ENCODE measurements at regions not wholly inside any gene's neighbourhood (a gene's known extent, or its start where the extent isn't known, plus 50 kb on each side); places are given as distances from the start of the nearest gene placed in this dataset.

GRCh38 chr16:64749346-64749745, 372.5 kb downstream of the CDH11 start:
- in situ Hi-C loops (cut with HindIII; ENCODE audit: low pct_unique_long_range_greater_than_20kb, low sequenced_read_pairs), result no loop called here
- H3K4me3 ChIP-seq (ENCODE audit: low read depth in 2 of 2, low read length in 2 of 2), result no peak overlapping the region
- ChIA-PET POLR2A (no interaction called here), CTCF (no interaction called here)
- ATAC-seq (no peak), DNase-seq (ENCODE audit: low read depth, low spot score) (no peak)
- H3K27me3 ChIP-seq (ENCODE audit: control insufficient read depth, insufficient read depth, low read length), result no peaks in the 10 kb centered on the region
- intact Hi-C loops (cut with micrococcal nuclease; ENCODE audit: unreplicated experiment), result no loop called here
- no peak overlapping the region for H3K27ac ChIP-seq (ENCODE audit: low read length)
- BruUV-seq (replicated peaks), result no TSS peak
- no peaks in the 10 kb centered on the region for H3K36me3 ChIP-seq (ENCODE audit: control insufficient read depth, insufficient read depth, low read length)
- no peaks in the 10 kb centered on the region for H3K9me3 ChIP-seq (ENCODE audit: control insufficient read depth, insufficient read depth, low read depth, low read length)
- TF ChIP-seq CTCF (IDR thresholded peaks at IDR 0.05) (no peak), REST (IDR thresholded peaks at IDR 0.05; ENCODE audit: insufficient read depth in 1 of 2, low read depth in 2 of 2, low read length in 1 of 2) (no peak), POLR2AphosphoS5 (IDR thresholded peaks at IDR 0.05; ENCODE audit: low read depth, low read length) (no peak), SIN3A (IDR thresholded peaks at IDR 0.05; ENCODE audit: borderline replicate concordance, insufficient read depth, low read depth, low read length) (no peak), TCF7L2 (IDR thresholded peaks at IDR 0.05; ENCODE audit: low read depth, low read length) (no peak)
- no peaks in the 10 kb centered on the region for H3K4me1 ChIP-seq (ENCODE audit: control insufficient read depth, insufficient read depth, low read length)

- ChIA-PET POLR2A (no interaction called here), CTCF (no interaction called here)
- Histone ChIP-seq H3K27ac (ENCODE audit: low read length) (no peak overlapping the region), H3K36me3 (ENCODE audit: control insufficient read depth, insufficient read depth, low read length) (no peaks in the 10 kb centered on the region), H3K4me1 (ENCODE audit: control insufficient read depth, insufficient read depth, low read length) (no peaks in the 10 kb centered on the region), H3K27me3 (ENCODE audit: control insufficient read depth, insufficient read depth, low read length) (no peaks in the 10 kb centered on the region), H3K9me3 (ENCODE audit: control insufficient read depth, insufficient read depth, low read depth, low read length) (no peaks in the 10 kb centered on the region), H3K4me3 (ENCODE audit: low read depth in 2 of 2, low read length in 2 of 2) (no peak overlapping the region)
- TF ChIP-seq SIN3A (IDR thresholded peaks at IDR 0.05; ENCODE audit: borderline replicate concordance, insufficient read depth, low read depth, low read length) (no peak), REST (IDR thresholded peaks at IDR 0.05; ENCODE audit: insufficient read depth in 1 of 2, low read depth in 2 of 2, low read length in 1 of 2) (no peak), POLR2AphosphoS5 (IDR thresholded peaks at IDR 0.05; ENCODE audit: low read depth, low read length) (no peak), TCF7L2 (IDR thresholded peaks at IDR 0.05; ENCODE audit: low read depth, low read length) (no peak), CTCF (IDR thresholded peaks at IDR 0.05) (no peak)
- no TSS peak for BruUV-seq (replicated peaks)
- ATAC-seq, result no peak
- intact Hi-C loops (cut with micrococcal nuclease; ENCODE audit: unreplicated experiment) (no loop called here), in situ Hi-C loops (cut with HindIII; ENCODE audit: low pct_unique_long_range_greater_than_20kb, low sequenced_read_pairs) (no loop called here)
- no peak for DNase-seq (ENCODE audit: low read depth, low spot score)
Measured at GRCh38 chr16:64745258-64745930, 376.5 kb downstream of the CDH11 start.
